Stimulated activated CD8-positive, alpha-beta memory T cell treated with anti-CD3 and anti-CD28 coated beads, Interleukin-2, amount 100 ng/mL, for 1 hour (primary cell): ENCODE measurements at regions not wholly inside any gene's neighbourhood (a gene's known extent, or its start where the extent isn't known, plus 50 kb on each side); places are given as distances from the start of the nearest gene placed in this dataset.

Source experiments
- DNase-seq, 2 donors: peaks; one replicate each; pipeline ENCODE4 v3.0.0-alpha.2; 2020; ENCODE audit warnings: low read depth in 2 of 2

DNA sequence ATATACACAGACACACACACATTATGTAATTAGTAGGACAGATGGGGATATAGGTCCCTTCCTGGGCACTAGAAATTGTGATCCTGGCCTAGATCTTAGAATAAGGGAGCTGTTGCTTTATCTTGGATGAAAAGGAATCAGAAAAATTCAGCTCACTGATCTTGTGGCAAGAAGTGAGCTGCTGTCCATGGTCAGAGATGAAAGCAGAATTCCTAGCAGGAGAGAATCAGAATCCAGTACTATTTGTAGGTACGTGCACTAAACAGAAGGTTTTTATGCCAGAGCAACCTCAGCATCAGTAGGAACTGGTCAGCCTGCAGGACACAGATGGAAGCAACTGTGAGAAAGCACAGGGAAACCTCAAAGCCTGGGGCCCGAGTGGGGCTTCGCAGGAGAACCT is 549.2 kb upstream of the POM121L12 start:
- DNase-seq, result no peak

DNA sequence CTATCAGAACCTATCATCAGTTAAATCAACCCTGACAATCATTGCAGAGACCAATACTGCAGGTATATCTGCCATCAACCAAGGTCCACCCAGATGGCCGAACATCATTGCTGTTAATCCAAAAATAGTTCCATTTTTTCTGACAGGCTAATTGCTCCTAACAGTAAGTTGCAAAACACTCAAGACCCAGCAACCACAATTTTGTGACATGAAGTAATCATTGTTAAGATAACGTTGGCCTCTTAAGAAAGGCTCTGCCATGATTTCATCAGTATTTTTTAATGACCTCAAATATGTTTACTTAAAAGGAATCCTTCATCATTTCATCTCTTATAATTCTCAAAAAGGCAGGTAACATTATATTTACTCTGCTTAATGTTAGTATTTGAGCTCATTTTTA is 553.4 kb upstream of the POM121L12 start:
- no peak for DNase-seq

DNA sequence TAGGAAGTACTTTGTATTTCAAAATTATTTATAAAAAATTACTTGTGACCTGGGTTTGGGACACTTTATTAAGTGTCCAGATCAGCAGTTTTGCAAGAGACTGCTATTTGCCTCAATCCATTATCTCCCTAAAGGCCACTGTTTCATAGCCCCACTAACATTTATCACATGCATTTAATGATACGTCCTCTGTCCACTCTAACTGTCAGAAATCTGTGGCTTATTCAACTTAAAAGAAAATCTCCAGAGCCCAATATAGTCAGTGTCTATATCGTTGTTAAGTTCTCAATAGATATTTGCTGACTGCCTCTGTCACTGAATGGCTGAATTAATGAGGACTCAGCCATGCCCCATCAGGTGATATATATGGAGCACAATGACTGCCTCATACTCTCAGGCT is 553.9 kb upstream of the POM121L12 start:
- DNase-seq, result no peak

DNA sequence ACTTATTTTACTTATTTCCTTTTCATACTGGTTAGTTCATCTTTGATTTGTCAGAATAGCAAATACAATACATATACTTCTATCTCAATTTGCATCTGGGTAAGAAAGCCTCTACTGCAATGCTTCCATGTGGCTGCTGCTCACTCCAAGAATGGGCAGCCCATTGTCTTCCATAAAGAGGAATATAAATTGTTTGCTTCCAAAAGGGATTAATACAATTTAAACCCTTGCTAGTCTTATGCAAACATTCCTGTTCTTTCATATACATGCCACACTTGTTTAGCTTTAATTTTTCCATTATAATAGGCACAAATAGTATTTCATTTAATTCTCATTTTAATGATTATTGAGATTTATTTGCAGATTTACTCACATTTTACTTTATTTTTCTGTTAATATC is 555.4 kb upstream of the POM121L12 start:
- DNase-seq, result no peak

- DNase-seq, result no peak
Observed at GRCh38 chr7:52475001-52475582, 560.3 kb upstream of the POM121L12 start.

GRCh38 chr7:52473756-52474155 is 561.7 kb upstream of the POM121L12 start:
- DNase-seq, result no peak

DNA sequence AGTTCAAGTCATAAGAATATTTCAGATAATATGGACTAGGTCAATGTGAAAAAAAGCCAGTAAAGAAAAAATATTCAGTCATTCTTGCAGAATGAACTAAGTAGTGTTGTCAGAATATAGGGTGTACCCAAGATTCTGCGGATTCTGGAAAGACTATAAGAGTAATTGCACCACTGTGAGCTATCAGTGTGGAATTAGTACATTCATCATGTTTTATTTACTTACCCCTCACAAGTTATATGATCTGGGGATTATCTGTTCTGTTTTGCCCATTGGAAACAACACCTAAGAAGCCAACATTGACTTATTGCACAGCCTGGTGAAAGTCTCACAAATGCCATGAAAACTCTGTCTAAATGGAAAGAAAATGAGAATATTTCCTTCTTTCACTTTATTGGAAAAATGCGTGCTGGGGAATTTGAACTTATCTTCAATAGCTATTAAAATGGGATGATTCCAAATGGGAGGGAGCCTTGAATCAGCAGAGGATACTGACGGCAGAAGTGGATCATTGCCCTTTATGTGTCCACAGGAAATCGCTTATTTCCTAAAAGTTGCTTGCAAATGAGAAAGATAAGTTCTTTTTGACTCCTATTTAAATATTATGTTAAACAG is 563.3 kb upstream of the POM121L12 start:
- no peak for DNase-seq

DNA sequence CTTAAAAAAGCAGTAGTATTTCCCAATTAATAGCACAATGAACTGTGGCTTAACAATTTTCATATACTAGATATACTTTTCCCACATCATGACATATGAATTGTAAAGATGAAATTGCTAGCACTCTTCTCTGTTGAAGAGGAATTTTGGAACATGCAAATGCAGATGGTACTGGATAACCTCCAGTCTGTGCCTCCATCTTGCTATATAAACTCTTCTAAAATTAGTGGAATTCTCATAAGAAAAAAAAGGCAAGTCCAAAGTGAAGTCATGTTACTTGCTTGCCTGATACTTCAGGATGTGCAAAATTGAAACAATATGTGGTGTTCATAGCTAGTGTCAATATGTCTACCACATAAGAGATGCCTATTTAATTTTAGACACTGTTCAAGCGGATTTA is 570.2 kb upstream of the POM121L12 start:
- no peak for DNase-seq

DNA sequence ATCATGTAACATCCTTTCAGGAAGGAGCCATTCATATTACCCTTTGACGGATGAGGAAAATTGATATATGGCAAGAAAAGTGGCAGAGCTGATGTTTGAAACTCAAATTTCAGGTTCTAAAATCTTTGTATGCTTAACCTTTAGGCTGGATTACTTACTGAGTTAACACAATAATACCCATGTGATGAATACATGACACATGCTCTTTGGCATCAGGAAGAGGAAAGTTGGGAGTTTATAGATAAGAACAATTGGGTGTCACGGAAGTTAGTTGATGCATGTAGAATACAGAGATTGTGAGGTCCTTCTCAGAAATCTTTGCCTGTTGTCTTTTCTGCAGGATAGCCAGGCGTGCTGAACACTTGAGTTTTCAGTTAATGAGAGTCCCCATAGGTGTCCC is 572.1 kb upstream of the POM121L12 start:
- DNase-seq, result no peak

DNA sequence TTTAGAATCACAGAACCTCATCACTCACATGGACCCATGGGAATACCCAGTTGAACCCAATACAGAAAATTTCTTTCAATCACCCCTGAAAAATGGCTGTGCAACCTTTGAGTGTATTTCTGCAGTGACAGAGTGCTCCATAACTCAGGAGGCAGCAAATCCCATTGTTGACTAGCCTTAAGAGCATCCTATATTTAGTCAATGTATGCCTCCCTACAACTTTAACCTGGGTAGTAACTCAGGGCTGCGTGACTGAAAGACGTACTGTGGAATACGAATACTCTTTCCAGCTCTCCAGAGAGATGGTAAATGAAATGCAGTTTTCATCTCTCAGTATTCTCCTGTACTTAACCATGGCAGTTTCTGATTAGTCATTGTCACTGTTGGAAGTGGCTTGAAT is 573.0 kb upstream of the POM121L12 start:
- no peak for DNase-seq

- no peak for DNase-seq
Observed at GRCh38 chr7:52455571-52455970, 579.9 kb upstream of the POM121L12 start.

DNA sequence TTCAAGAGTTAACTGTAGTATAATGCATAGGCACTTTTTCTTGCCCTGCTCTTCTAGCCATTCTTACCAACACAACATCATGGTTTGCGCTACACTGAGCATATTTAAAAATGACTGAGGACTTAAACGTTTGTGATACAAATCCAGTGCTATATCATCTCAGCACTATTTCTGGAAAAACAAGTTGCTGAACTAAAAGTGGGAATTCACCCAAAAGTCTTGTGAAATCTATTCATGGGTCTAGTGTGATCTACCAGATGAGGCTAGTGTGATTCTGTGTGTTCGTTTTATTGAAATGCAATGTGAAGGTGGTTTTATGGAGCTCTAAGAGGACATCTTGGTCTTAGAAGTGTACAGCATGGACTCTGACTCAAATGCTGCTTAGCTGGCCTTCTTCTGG is 584.6 kb upstream of the POM121L12 start:
- no peak for DNase-seq

DNA sequence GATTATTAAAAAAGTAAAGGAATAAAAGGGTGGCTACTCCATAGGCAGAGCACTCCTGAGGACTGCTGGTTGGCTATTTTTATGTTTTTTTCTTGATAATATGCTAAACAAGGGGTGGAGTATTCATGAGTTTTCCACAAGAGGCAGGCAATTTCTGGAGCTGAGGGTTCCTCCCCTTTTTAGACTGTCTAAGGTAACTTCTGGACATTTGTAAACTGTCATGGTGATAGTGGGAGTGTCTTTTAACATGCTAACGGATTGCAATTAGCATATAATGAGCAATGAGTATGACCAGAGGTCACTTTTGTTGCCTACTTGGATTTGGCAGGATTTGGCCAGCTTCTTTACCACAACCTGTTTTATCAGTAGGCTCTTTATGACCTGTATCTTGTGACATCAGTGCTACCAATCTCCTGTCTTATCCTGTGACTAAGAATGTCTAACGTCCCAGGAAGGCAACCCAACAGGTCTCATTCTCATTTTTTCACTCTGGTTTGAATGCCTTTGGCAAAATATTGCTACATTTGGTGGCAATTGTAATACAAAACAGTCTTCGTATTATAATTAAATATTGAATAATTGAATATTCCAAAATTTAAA is 587.8 kb upstream of the POM121L12 start:
- DNase-seq, result no peak

GRCh38 chr7:52436278-52436677 is 599.2 kb upstream of the POM121L12 start:
- DNase-seq, result no peak

DNA sequence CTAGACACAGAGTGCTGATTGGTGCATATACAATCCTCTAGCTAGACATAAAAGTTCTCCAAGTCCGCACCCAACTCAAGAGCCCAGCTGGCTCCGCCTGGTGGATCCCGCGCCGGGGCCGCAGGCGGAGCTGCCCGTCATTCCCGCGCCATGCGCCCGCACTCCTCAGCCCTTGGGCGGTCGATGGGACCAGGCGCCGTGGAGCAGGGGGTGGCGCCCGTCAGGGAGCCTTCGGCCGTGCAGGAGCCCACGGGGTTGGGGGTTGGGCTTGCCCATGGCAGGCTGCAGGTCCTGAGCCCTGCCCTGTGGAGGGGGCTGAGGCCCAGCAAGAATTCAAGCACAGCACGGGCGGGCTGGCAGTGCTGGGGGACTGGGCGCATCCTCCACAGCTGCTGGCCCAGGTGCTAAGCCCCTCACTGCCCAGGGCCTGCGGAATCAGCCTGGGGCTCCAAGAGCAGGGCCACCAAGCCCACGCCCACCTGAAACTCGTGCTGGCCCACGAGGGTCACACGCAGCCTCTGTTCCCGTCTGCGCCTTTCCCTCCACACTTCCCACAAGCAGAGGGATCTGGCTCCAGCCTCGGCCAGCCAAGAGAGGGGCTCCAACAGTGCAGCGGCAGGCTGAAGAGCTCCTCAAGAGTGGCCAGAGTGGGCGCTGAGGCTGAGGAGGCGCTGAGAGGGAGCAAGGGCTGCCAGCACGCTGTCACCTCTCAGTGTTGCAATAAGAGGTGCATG is 604.2 kb upstream of the POM121L12 start:
- DNase-seq, result no peak

GRCh38 chr7:52423251-52423650 is 612.2 kb upstream of the POM121L12 start:
- no peak for DNase-seq

DNA sequence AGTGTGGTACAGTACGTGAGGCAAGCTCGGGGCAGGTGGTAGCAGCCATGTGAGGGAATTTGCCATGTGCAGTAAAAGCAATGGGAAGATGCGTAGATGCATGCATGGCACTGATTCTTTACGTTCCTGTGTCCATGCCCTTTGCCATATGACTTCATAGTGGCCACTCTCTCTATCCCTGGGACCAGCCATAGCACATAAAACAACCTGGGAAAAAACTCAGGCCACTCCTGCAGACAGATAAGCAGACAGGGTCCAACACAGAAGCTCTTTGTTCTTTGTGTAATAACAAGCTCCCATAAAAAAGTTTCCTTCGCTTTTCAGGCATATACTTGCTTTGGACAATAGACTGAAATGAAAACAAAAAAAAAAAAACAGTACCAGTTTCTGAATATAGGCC is 622.4 kb upstream of the POM121L12 start:
- DNase-seq, result no peak

DNA sequence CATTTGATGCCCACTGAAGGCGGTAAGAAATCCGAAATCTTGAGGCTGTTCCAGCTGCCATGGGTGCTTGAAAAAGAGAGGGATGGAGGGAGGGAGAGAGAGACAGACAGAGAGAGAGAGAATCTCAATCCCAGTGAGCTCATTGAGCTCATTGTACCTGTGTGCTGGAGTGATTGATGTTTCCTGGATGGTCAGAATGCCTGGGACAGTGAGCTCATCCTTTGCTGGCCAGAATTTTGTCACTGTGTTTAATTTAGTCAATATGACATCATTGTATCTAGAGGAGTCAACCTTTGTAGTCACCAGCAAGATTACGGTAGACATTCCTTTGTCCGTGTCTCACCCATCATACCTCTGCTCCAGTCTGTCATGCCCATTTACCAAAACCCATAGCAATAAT is 625.4 kb upstream of the POM121L12 start:
- no peak for DNase-seq

DNA sequence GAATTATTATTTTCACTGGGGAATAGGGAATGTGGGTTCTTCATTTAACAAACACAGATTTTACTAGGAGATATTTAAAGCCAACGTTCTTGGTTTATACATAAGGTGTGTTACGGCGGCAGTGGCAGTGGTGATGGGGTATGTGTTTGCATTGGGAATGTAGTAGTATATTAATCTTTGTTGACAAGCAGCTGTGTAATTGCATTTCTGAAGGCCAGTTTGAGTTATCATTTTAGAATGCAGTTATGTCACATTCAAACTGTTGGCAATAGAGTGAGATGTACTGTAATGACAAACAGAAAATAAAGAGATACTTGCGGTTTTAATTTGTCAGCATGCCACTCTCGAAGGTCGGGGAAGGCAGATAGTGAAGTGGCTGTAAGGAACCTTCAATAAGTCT is 628.6 kb upstream of the POM121L12 start:
- DNase-seq, result no peak

GRCh38 chr7:52382731-52383130 is 652.7 kb upstream of the POM121L12 start:
- DNase-seq, result no peak

GRCh38 chr7:52369922-52370321 is 665.5 kb upstream of the POM121L12 start:
- DNase-seq, result no peak

DNA sequence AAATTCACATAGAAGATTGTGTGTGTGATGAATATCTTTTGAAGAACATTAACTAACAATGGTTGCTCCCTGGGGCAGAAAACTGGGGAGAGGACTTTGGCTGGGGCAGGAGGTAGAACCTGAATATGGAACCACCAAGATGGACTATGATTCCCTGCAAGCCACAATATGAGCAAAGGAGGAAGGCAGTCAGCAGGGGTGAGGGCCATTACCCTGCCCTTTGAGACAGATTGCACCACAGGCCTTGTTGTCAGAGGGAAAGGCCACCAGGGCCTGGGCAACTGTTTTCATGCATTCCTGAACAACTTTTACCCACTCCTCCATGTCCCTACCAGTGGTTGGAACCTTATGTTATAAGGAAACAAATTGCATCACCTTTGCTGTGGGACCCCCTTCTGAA is 670.1 kb upstream of the POM121L12 start:
- DNase-seq, result no peak

DNA sequence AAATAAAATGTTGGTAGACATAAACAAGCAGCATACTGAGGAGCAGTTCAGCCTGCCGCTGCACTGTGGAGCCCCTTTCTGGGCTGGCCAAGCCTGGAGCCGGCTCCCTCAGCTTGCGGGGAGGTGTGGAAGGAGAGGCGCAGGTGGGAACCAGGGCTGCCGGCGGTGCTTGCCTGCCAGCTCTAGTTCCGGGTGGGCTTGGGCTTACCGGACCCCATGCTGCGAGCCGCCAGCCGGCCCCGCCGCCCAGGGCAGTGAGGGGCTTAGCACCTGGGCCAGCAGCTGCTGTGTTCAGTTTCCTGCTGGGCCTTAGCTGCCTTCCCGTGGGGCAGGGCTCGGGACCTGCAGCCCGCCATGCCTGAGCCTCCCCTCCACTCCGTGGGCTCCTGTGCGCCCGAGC is 672.9 kb upstream of the POM121L12 start:
- no peak for DNase-seq
